Ishikawa (cell line): ENCODE measurements at regions not wholly inside any gene's neighbourhood (a gene's known extent, or its start where the extent isn't known, plus 50 kb on each side); places are given as distances from the start of the nearest gene placed in this dataset.

Source experiments
- CEBPB ChIP-seq: IDR thresholded peaks from 2 replicates; pipeline ENCODE4 v1.6.1; 2012
- CREB1 ChIP-seq: IDR thresholded peaks from 2 replicates; pipeline ENCODE4 v1.6.1; 2012; ENCODE audit warnings: low read depth
- EGR1 ChIP-seq: IDR thresholded peaks from 2 replicates; pipeline ENCODE4 v1.6.1; 2012
- EP300 ChIP-seq: IDR thresholded peaks from 2 replicates; pipeline ENCODE4 v1.6.1; 2012; ENCODE audit warnings: borderline replicate concordance
- FOXM1 ChIP-seq: IDR thresholded peaks from 2 replicates; pipeline ENCODE4 v1.6.1; 2012; ENCODE audit warnings: low read depth, borderline replicate concordance
- NFIC ChIP-seq: IDR thresholded peaks from 2 replicates; pipeline ENCODE4 v1.6.1; 2012
- RAD21 ChIP-seq: IDR thresholded peaks from 2 replicates; pipeline ENCODE4 v1.6.1; 2012; ENCODE audit warnings: low read depth
- TAF1 ChIP-seq: IDR thresholded peaks from 2 replicates; pipeline ENCODE4 v1.6.1; 2012; ENCODE audit warnings: low read depth, mild to moderate bottlenecking
- TCF12 ChIP-seq: IDR thresholded peaks from 2 replicates; pipeline ENCODE4 v1.6.1; 2012; ENCODE audit warnings: low read depth
- TEAD4 ChIP-seq: IDR thresholded peaks from 2 replicates; pipeline ENCODE4 v1.6.1; 2012
- YY1 ChIP-seq: IDR thresholded peaks from 2 replicates; pipeline ENCODE4 v1.6.1; 2012; ENCODE audit warnings: low read depth
- ZBTB7A ChIP-seq: IDR thresholded peaks from 2 replicates; pipeline ENCODE4 v1.6.1; 2012; ENCODE audit warnings: low read depth
- TF ChIP-seq, protein P1 (sequence below): IDR thresholded peaks from 2 replicates; pipeline ENCODE4 v1.6.1; 2012; ENCODE audit warnings: low read depth, mild to moderate bottlenecking
- TF ChIP-seq, protein P2 (sequence below): IDR thresholded peaks from 2 replicates; pipeline ENCODE4 v1.6.1; 2012
- TF ChIP-seq, protein P3 (sequence below): IDR thresholded peaks from 2 replicates; pipeline ENCODE4 v1.6.1; 2012

DNA sequence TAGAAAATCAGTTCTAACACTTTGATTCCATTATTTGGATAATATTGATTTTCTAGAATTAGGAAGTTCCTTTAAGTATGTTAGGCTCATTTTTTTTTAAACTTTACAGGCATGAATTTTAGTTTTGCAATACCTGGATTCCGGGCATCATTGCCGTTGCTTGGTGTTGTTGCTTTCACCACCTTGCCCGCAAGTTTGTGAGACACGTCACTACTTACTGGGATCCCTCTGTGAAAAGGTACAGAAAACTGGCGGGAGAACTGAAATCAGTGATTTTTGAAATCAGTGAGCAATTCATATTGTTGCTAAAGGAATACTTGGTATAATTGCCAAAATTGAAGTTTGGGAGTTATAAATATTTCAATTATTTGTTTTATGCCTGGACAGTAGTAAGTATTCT, 232.3 kb upstream of the NPY start:
- TF ChIP-seq EP300 = no peak
- no peak for TF ChIP-seq EGR1
- no peak for TF ChIP-seq CREB1
- TF ChIP-seq, protein P1, sequence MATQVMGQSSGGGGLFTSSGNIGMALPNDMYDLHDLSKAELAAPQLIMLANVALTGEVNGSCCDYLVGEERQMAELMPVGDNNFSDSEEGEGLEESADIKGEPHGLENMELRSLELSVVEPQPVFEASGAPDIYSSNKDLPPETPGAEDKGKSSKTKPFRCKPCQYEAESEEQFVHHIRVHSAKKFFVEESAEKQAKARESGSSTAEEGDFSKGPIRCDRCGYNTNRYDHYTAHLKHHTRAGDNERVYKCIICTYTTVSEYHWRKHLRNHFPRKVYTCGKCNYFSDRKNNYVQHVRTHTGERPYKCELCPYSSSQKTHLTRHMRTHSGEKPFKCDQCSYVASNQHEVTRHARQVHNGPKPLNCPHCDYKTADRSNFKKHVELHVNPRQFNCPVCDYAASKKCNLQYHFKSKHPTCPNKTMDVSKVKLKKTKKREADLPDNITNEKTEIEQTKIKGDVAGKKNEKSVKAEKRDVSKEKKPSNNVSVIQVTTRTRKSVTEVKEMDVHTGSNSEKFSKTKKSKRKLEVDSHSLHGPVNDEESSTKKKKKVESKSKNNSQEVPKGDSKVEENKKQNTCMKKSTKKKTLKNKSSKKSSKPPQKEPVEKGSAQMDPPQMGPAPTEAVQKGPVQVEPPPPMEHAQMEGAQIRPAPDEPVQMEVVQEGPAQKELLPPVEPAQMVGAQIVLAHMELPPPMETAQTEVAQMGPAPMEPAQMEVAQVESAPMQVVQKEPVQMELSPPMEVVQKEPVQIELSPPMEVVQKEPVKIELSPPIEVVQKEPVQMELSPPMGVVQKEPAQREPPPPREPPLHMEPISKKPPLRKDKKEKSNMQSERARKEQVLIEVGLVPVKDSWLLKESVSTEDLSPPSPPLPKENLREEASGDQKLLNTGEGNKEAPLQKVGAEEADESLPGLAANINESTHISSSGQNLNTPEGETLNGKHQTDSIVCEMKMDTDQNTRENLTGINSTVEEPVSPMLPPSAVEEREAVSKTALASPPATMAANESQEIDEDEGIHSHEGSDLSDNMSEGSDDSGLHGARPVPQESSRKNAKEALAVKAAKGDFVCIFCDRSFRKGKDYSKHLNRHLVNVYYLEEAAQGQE = no peak
- no peak for TF ChIP-seq FOXM1
- TF ChIP-seq, protein P2, sequence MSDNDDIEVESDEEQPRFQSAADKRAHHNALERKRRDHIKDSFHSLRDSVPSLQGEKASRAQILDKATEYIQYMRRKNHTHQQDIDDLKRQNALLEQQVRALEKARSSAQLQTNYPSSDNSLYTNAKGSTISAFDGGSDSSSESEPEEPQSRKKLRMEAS = no peak
- TF ChIP-seq TAF1 = no peak
- TF ChIP-seq RAD21 = no peak
- no peak for TF ChIP-seq ZBTB7A
- TF ChIP-seq, protein P3, sequence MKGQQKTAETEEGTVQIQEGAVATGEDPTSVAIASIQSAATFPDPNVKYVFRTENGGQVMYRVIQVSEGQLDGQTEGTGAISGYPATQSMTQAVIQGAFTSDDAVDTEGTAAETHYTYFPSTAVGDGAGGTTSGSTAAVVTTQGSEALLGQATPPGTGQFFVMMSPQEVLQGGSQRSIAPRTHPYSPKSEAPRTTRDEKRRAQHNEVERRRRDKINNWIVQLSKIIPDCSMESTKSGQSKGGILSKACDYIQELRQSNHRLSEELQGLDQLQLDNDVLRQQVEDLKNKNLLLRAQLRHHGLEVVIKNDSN = no peak
- TF ChIP-seq TCF12 = no peak
- no peak for TF ChIP-seq NFIC
- no peak for TF ChIP-seq YY1
- no peak for TF ChIP-seq CEBPB
- no peak for TF ChIP-seq TEAD4

DNA sequence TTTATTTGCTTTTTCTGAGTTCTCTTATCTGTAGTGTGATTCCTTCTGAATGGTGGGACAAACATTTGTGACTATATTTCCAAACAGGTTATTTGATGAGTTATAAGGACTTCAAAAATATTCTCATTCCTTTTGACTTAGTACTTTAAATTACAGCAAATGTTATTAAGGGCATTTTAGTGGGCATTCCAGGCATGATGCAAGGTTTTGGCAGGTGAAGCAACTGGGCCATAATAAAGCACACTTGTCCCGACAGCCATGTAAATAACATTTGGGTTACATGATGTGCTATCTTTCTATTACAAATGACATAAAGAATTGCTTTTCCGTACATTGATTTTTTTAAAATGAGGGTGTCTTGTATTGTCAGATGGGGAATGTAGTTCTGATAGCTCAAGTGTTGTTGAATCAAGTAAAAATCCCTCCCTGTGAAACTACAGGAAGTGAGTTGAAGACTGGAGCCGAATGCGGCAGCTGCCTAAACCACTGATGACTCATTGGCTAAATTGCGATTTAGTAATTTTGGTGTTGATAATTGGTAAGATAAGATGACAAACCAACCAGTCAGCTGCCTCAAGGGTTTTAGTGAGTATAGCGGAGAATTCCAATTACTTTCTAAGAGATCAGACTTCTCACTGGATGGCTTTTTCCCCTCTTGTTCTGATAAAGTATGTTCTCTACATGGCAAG, 231.3 kb upstream of the NPY start:
- no peak for TF ChIP-seq ZBTB7A
- no peak for TF ChIP-seq EP300
- TF ChIP-seq, protein P3 = no peak
- no peak for TF ChIP-seq CEBPB
- TF ChIP-seq TAF1 = no peak
- TF ChIP-seq TEAD4 = no peak
- TF ChIP-seq, protein P2 = no peak
- TF ChIP-seq TCF12 = no peak
- no peak for TF ChIP-seq RAD21
- TF ChIP-seq CREB1 = no peak
- no peak for TF ChIP-seq EGR1
- TF ChIP-seq, protein P1 = no peak
- no peak for TF ChIP-seq FOXM1
- TF ChIP-seq NFIC = no peak
- no peak for TF ChIP-seq YY1

DNA sequence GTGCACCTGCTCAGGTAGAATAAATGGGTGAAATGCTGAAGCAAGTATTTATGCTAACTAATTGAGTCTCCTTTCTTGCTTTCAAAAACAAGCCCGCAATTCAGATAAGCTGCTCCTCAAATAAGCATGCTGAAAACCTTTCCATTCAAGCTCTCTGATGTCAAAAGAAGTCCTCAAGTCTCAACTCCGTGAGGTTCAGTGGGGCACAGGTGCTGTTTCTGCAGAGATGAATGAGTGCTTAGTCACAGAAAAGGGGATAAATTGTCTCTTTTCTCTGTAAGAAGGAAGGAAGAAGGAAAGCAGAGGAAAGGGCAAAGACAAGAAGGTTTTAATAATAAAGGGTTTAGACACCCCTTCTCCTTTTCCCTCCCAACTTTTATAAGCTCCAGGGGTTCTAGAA, 229.8 kb upstream of the NPY start:
- TF ChIP-seq EGR1 (no peak), TEAD4 (no peak), TAF1 (no peak), FOXM1 (no peak), YY1 (no peak), ZBTB7A (no peak), EP300 (no peak), CEBPB (no peak), TCF12 (no peak), NFIC (no peak), RAD21 (no peak), CREB1 (no peak)
- TF ChIP-seq, protein P2 = no peak
- TF ChIP-seq, protein P1 = no peak
- TF ChIP-seq, protein P3 = no peak
